ENCODE measurements at regions not wholly inside any gene's neighbourhood (a gene's known extent, or its start where the extent isn't known, plus 50 kb on each side); places are given as distances from the start of the nearest gene placed in this dataset.
A peak's percentile ranks its signal among the peaks of the same experiment; 100 is the strongest.

GRCh38 chr3:127428344-127428997, 140.6 kb upstream of the PRR20G start:
- no peak for DNase-seq (ENCODE audit: low read depth)
- H3K4me3 ChIP-seq (ENCODE audit: low read depth, low read length), result no peak overlapping the region
- TF ChIP-seq, protein P1, sequence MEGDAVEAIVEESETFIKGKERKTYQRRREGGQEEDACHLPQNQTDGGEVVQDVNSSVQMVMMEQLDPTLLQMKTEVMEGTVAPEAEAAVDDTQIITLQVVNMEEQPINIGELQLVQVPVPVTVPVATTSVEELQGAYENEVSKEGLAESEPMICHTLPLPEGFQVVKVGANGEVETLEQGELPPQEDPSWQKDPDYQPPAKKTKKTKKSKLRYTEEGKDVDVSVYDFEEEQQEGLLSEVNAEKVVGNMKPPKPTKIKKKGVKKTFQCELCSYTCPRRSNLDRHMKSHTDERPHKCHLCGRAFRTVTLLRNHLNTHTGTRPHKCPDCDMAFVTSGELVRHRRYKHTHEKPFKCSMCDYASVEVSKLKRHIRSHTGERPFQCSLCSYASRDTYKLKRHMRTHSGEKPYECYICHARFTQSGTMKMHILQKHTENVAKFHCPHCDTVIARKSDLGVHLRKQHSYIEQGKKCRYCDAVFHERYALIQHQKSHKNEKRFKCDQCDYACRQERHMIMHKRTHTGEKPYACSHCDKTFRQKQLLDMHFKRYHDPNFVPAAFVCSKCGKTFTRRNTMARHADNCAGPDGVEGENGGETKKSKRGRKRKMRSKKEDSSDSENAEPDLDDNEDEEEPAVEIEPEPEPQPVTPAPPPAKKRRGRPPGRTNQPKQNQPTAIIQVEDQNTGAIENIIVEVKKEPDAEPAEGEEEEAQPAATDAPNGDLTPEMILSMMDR (conservative IDR thresholded peaks at IDR 0.05; ENCODE audit: low read depth, low read length), result peak; percentile 22

- TF ChIP-seq, protein P1 (conservative IDR thresholded peaks at IDR 0.05; ENCODE audit: low read depth, low read length), result no peak
- H3K4me3 ChIP-seq (ENCODE audit: low read depth, low read length), result no peak overlapping the region
- no peak for DNase-seq (ENCODE audit: low read depth)
Measured at GRCh38 chr3:127427666-127428065, 139.8 kb upstream of the PRR20G start.

- TF ChIP-seq, protein P1 (conservative IDR thresholded peaks at IDR 0.05; ENCODE audit: low read depth, low read length), result no peak
- no peak for DNase-seq (ENCODE audit: low read depth)
- H3K4me3 ChIP-seq (ENCODE audit: low read depth, low read length), result no peak overlapping the region
Measured at GRCh38 chr3:127427156-127427555, 139.3 kb upstream of the PRR20G start.

DNA sequence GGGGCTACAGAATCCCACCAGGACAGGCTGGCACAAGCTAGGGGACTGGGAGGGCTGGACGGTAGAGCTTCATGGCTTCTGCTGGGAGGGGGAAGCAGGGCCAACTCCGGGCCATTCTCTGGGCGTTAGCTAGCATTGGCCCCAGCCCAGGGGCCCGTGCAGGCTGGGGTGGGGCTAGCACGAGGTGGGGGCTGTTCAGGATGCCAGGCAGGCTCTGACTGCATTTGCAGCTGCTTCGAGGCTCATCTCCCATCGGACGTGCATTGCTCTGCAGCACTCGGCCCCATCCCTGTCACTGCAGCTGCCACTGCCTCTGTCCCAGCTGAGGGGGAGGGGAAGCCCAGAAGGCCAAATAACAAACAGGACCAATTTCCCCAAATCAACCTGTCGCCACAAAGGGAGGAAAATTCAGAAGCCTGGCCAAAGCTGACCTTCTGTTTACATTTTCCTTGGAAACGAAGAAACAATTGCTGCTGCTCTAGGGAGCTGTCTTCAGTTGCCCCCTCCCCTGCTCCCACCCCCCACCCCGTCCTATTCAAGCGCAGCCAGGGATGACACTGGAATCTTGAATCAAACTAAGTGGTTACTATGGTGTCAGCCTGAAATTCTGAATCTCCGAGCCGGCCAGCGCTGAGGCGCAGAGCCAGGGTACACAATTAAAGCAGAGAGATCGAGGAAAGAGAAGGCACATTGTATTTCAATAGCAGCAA, 138.8 kb upstream of the PRR20G start:
- TF ChIP-seq, protein P1 (conservative IDR thresholded peaks at IDR 0.05; ENCODE audit: low read depth, low read length), result no peak
- no peak overlapping the region for H3K4me3 ChIP-seq (ENCODE audit: low read depth, low read length)
- DNase-seq (ENCODE audit: low read depth), result no peak

GRCh38 chr3:127425505-127426443, 137.9 kb upstream of the PRR20G start:
- TF ChIP-seq, protein P1 (conservative IDR thresholded peaks at IDR 0.05; ENCODE audit: low read depth, low read length), result no peak
- DNase-seq (ENCODE audit: low read depth), result no peak
- H3K4me3 ChIP-seq (ENCODE audit: low read depth, low read length), result no peak overlapping the region

DNA sequence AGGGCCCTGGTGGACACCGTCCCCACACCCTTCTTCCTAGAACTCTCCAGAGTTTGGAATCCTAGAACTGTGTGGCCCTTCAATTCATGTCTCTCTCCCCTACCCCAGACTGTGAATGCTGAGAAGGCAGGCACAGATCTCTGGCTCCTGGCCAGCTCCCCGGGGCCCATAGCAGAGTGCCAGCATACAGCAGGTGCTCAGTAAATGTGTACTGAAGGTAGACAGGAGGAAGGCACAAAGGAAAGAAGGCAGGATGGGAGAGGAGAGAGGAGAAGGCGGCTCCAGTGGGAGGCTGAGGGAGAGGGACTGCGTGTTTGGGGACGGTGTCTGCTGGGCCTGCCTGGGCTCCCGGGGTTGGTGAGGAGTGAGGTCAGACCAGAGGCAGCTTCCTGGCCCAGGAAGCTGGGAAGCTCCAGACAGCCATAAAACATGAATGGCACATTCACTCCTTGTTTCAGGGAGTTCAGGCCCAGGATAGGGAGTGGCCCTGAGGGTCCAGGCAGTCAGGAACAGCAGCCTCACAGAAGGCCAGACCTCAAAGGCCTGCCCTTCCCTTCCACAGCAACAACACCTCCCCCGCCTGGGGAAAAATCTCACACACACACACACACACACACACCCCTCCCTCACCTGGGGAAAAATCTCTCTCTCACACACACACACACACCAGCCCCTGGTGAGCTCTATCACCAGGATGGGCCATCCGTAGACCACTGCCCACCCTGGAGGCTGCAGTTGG, 137.1 kb upstream of the PRR20G start:
- TF ChIP-seq, protein P1 (conservative IDR thresholded peaks at IDR 0.05; ENCODE audit: low read depth, low read length), result no peak
- DNase-seq (ENCODE audit: low read depth), result no peak
- H3K4me3 ChIP-seq (ENCODE audit: low read depth, low read length), result no peak overlapping the region
